GM21529 (cell line): ENCODE measurements at regions not wholly inside any gene's neighbourhood (a gene's known extent, or its start where the extent isn't known, plus 50 kb on each side); places are given as distances from the start of the nearest gene placed in this dataset.

ENCODE experiments used
- ATAC-seq: cut with Tn5 transposase; IDR thresholded peaks from one replicate; pipeline ENCODE4 v1.9.1; 2021; ENCODE audit not compliant: unreplicated experiment

DNA sequence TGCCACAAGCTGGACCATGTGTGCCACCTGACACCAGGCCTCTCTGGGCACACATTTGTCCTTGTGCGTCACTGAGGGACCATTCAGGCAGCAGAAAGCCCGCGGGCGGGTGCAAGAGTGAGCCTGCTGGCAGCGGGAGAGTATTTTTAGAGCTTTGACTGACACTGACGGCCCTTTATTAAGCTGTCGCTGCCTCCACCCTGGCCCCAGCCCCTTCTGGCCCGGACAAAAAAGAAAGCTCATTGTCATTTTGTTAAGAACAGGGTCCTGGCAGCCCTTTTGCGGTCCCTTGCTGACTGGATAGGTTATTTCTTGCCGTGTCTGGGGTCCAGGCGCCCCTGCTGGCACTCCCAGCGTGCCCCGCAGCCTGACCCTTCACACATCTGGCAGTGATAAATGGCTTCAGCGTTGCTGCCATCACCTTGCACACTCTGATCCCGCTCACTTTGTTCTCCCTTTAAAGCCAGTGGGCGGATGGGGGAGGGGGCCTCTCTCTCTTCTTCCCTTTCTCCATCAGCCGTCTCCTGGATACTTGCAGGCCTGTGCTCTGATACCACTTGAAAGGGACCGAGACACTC is 78.4 kb upstream of the NKD1 start:
- no peak for ATAC-seq

DNA sequence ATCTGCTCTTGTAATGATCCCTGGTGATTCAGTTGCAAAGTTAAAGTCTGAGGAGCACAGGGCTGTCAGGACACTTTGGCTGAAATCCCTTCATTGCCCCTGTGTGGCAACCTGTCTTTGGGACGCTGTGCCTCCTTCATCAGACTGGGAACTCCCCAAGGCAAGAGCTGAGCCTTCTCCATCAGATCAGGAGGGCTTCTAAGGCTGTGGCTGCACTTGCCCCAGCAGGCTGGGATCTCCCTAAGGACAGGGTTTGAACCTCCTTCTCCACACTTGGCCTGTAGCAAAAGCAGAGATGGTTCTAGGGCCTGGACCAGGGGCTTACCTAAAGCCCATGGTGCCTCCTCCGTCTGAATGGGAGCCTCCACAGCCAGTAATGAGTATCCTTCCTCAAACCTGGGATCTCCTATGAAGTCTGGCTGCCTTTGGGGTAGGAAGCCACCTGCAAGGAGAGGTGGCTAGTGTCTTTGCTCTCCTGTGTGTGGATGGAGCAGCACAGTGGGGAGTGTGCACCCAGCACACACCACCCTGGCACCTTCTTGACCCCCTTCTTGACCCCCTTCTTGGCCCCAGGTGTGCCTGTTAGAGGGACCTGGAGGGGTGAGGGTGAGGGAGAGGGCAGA is 79.0 kb upstream of the NKD1 start:
- no peak for ATAC-seq

DNA sequence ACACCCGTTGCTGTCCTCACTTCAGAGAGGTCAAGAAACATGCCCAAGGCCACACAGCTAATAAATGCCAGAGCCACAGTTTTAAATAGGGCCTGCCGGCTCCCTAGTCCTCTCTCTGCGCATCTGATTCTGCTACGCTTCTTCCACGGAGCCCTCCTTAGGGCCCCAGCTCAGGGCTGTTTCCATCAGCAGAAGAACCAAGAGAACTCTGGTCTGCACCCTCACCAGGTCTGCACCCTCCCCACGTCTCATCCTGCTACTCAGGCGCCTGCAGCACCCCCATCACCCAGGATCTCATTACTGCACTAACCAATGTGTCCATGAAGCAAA is 79.5 kb upstream of the NKD1 start:
- no peak for ATAC-seq

DNA sequence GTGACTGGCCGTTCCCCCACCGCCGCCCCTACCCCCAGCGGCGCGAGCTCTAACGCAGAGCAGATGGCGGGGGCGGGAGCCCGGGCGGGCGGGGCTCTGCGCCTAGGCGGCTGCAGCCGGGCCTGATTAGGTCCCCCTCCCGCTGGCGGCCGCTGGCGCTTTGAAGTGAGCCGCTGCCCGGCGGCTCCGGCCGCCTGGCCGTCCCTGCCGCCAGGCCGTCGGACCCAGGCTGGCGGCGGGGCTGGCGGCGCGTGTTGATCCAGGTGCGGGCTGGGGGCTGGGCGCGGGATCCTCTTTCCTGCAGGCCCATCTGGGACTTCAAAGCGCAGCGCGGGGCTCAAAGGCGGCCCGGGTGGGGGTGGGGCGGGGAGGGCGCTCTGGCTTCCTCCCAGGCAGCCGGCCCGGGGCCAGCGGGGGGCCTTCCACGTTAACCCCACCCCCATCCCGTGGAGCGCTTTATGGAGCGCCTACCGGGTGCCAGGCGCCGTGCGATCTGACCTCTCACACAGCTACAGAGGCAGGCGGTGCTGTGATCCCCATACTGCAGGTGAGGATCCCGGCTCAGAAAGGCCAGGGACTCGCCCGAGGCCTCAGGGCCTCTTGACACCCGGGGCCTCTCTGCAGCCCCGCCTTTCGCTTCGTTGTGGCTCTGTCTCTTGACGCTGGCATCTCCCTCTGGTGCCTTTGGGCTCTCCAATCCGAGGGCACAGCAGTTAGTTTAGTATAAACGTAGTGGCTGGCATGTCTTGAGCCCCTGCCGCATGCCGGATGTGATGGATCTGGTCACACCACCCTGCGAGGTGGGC is 80.0 kb upstream of the NKD1 start:
- peak; percentile 51 for ATAC-seq

DNA sequence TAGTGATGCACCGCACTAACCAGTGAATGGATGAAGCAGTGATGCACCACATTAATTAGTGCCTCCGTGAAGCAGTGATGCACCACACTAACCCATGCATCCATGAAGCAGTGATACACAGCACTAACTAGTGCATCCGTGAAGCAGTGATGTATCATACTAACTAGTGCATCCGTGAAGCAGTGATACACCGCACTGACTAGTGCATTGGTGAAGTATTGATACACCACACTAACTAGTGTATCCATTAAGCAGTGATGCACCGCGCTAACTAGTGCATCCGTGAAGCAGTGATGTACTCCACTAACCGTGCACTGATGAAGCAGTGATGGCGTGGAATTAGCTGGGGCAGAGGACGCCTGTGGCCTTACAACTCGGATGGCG is 80.6 kb upstream of the NKD1 start:
- ATAC-seq = no peak

DNA sequence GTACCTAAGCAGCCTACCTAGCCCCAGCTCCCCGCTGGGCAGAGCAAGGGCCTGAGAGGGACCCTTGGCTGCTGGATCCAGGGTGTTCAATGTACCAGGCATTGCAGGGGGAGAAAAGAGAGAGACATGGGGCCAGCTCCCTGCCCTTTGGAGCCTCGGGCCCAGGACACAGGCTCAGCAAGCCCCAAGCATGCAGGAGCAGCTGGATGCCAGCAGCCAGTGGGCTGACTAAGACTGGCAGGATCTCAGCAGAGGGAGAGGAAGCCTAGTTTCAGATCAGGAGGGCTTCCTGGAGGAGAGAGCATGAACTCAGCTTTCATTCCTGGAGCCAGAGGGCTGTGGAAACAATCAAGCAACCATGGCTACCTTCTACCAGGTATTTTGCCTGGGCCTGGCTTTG is 82.0 kb upstream of the NKD1 start:
- ATAC-seq = no peak

DNA sequence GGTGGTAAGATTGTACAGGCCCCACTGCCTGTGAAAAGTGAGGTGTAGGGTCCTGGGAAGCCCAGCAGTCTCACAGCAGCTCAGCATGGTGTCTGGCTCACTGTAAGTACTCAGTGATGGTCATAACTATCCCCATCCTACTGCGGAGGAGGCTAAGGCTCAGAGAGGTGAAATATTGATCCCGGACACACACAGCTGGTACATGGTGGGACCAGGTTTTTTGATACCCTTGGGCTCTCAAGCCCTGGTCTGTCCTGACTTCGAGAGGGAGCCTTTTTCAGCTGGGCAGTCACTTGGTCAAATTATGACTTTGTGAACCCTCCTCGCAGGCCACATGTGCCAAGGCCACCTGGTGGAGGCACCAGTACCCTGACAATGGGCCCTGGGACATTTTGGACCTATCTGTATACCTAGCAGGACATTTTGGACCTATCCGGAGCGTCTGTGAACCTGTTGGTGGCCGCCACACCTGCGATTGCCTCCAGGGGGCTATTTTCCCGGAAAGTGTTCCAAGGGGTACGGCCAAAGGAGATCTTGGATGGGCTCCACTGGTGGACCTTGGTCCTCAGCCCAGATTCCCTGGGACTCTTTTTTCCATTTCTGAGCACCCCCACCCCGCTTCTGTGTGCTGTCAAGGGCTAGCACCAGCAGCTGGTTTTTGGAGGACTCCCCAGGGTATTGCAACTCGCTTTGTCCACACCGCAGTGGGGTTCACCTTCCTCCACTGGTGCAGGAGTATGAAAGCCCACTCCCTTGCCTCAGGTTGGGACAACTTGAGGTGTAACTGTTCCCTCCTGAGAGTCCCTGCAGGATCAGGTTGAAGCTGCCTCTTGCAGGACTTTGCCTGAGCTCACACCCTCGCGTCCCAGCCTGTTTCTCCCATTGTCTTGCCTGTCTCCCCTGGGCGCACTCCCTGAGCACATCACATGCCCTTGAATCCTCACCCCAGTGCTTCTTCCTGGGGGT is 83.6 kb upstream of the NKD1 start:
- no peak for ATAC-seq

DNA sequence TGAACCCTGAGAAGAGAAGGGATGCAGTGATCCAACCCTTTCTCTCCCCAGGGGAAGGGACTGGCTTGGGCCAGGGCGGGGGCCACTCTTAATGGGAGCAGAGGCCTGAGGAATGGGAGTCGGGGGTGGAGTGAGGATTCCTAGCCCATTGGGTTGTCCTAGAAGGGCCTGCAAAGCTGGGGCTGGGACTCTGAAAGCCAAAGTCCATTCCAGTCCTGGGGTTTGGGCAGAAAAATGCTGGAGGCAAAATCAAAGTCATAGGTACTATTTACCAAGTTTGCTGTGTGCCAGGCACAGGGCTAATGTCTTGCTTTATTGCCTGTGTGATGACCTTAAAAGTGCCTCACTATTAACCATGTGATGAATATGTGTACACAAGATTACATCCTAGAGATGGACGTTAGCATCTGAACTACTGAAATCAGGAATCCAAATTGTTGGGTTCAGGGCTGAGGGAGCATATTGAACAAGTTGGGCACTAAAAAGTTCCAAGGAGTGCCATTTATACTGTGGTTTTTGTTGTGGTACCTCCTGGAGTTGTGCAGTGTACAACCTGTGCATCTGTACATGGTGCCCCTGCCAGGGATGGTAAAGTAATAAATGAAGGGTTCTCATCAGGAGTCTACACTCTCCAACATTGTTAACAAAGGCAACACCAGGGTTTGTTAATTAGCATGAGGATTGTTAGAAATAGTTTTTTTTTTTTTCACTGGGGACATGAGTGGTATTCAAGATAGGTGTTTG is 84.4 kb upstream of the NKD1 start:
- ATAC-seq = no peak

DNA sequence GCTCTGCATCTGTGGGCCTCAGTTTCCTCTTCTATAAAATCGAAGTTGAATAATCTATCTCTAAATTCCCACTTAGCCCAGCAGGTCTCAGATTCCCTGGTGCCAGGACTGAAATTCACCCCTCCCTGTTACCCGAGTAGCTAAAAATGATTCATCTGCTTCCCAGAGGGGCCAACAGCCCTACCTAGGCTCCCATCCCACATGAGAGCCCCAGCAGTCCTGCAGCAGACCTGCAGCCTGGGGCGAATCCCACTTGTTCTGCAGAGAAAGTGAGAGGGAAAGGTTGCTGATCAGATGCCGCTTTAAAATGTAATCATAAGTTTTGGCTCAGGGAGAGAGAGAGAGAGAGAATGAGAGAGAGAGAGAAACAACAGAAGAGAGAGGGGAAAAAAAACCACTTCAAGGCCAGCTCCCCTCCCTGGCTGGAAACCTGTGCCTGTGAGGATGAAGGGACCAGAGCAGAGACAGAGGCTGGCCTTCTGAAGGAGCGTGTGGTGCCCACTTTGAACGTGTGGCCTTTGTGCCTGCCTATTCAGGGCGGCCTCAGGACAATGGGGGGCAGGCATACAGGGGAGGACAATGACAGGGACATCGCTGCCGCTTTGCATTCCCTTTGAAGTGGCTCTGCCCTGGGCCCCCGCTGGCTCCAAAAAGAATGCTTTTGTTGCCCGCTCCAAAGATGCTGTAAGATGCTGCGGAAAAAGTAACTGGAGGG is 85.2 kb upstream of the NKD1 start:
- ATAC-seq = no peak

DNA sequence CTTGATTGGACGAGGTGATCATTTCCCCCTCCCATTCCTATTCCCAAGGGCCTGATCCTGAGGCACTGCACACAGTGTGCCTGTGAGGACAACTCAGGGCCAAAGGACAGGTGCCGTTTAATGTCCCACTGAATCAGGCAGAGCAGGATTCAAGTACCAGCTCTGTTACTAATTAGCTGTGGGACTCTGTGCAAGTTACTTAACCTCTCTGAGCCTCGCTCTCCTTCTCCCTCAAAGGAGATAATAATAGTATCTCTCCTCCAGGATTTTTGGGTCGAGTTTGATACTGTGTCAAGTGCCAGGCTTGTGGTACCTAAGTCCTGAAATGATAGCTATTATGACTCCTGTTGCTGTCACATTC is 86.8 kb upstream of the NKD1 start:
- no peak for ATAC-seq

DNA sequence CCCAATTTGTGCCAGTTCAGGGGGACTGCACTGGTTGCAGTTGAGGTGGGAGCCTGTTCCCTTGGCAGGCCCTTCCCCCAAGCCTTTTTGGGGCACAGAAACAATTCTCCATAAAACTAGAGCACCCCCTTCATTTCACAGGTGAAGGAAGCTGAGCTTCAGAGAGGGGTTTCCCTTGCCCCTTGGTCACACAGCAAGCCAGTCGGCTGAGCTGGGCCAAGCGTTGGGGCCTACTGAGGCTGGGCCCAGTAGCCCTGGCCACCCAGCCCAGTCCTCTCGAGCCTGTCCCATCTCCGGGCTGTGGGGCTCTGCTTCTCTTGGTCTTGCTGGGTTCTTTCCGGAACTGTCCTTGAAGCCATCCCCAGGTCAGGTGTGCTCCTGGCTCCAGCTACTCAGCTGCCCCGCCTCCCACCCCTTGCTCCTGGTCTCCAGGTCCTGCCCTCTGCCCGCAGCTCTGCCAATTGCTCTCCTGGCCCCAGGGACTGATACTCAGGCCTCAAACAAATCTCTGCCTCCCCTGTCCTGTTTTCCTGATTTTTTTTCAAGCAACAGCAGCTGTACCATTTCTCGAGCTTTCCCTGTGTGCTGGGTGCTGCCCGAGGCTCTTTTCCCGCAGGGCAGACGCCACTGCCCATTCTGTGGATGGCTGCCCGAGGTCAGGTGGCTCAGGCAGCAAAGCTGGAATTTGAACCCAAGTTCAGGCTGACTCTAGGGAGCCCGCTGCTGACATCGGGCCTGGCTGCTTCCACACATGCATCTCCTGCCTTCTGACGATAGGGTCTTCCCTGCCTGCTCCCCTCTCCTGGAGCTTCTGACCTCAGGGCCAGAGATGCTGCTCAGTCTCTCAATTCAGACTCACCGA is 87.4 kb upstream of the NKD1 start:
- ATAC-seq = no peak

DNA sequence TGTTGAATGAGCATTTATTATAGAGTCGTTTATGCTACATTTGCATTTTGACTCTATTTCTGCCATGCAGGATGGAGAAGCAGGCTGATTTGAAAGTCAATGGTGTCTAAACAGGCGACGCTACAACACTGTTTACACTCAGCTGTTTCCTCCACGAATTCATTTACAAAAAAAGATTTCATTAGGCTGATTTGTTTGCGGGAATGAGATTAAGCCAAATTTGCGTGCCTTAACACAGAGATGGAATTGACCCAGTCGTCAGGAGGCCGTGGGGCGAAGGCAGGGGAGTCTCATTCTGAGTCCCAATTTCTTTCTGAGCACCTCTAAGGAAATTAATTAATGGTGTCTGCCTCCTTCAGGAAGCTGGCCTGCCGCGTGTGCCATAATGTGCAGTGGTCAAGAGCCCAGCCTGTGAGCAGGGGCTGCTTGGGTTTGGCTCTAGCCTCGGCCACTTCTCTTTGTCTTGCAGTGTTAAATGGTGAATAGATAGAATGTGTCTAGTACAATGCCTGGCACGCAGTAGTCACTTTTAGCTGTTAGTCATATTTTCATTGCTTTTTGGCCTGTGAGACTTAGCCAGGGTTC is 88.6 kb upstream of the NKD1 start:
- ATAC-seq = no peak

DNA sequence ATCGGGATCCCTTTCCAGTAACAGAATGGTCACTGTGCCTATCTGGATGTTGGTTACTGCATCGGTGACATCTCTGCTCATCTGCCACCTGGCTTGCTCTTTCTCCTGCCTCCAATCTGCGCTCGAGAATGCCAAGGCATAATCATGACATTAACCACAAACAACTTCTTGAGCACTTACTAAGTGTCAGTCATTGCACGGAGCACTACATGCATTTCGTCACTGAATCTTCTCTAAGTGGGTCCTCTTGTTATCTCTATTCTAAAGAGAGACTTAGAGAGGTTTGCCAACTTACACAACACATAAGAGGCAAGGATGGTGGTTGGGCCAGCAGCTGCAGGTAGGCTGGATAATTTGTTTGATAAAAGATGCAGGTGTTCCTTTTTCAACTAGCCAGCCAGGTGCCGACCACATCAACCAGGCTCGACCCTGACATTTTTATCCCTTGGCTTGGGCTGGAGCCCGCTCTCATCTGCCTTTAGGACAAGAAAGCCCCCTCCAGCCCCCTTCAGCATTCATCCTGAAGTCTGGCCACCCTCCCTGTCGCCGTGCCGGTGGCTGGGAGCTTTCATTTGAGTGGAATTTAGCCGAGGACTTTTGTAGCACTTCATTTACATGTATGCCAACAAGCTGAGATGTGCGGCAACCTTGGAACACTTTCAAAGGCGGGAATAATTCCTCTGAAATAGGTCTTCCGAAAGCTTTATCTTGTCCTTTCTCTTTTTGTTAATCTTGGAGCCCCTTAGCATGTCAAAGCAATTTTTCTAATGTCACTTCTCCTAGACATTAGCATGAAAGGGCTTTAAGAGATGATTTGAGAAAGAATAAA is 89.3 kb upstream of the NKD1 start:
- no peak for ATAC-seq

DNA sequence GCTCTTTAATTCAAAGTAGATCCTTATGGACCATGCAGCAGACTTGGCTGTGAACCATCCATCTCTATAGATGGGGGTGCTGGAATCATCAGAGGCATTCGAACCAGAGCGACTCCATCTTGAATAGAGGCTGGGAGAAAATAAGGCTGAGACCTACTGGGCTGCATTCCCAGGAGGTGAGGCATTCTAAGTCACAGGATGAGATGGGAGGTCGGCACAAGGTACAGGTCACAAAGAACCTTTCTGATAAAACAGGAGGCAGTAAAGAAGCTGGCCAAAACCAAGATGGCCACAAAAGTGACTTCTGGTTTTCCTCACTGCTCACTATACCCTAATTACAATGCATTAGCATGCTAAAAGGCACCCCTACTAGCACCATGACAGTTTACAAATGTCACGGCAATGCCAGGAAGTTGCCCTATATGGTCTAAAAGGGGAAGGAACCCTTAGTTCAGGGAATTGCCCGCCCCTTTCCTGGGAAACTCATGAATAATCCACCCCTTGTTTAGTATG is 89.2 kb upstream of the BRD7 start:
- ATAC-seq = no peak

DNA sequence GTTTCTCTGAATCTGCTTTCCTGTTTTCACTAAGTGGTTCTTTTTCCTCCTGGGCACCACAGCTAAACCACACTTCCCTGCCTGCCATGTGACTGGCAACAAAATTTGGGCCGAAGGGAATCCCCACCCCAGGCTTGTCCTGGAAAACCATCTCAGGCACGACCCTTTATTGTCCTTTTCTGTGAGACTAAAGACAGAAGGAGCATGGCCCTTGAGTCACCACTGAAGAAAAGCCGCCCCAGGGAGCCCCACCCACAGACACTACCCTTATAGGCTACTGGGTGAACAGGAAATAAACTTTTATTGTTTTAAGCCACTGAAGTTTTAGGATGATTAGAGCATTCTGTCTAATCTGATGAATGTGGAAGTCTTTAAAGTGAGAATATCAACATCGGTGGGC is 88.6 kb upstream of the BRD7 start:
- no peak for ATAC-seq

DNA sequence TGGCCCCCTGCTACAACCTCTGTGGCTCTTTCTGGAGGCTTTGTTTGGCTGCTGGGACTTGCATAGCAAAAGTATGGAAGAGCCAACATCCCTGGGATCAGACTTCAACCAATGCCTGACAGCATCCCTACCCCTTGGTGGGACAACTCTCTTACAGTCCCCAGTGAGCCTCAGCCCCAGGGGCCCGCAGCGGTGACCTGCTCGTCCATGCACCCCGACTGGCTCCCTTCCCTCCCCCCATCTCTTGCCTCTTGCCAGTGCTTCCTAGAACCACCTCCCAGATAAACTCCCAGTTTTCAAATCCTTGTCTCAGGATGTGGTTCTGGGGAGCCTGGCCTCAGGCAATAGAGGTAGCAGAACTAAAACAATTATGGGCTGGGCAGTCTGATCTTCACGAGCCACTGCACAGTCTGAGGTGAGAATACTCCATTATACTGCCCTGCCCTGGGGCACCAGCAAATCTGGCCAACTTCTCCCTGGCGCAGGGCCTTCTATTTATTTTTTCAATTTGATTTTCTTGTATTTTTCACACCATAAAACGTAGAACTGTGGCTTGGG is 86.6 kb upstream of the BRD7 start:
- ATAC-seq = no peak

DNA sequence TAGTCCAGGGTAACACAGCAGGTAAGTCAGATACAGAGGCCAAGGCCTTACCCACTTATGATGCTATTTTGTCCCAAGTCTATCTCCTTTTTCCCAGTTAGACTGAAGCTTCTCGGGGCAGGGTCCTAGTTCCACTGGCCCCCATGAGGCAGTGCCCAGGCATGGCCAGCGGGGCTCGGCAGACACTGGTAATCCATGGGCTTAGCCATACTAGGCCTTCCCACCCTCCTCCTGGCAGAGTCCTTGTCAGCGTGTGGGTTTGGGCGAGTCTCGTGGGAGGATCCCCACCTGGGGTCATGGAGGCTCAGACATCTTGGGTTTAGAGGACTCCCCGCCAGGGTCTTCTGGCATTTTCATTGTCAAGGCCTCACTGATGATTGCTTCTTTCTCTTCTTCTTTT is 84.7 kb upstream of the BRD7 start:
- ATAC-seq = no peak
